CD4-positive, alpha-beta T cell (primary cell): ENCODE measurements at regions not wholly inside any gene's neighbourhood (a gene's known extent, or its start where the extent isn't known, plus 50 kb on each side); places are given as distances from the start of the nearest gene placed in this dataset.

Experiments used
- ATAC-seq: fragments of 200-7000 bp; cut with Tn5 transposase; one replicate; pipeline ENCODE4 v1.10.0; 2022; ENCODE audit warnings: mild to moderate bottlenecking; ENCODE audit not compliant: poor library complexity
- CTCF ChIA-PET: fragments of 350-600 bp; sonication (Branson Sonifier 250); formaldehyde crosslinking; loops from one replicate; lab custom pipeline; 2021; ENCODE audit warnings: antibody characterized with exemption, inconsistent platforms; lab: Charles Lee
- POLR2A ChIA-PET: fragments of 350-600 bp; sonication (Branson Sonifier 250); formaldehyde crosslinking; loops from one replicate; lab custom pipeline; 2021; ENCODE audit warnings: antibody characterized with exemption, inconsistent platforms; lab: Charles Lee
- DNase-seq, 14 experiments: peaks; one replicate each; pipeline ENCODE4 v3.0.0-alpha.2; 2013 to 2020; ENCODE audit warnings: mixed read lengths in 2 of 14
- H3K27ac ChIP-seq, 2 donors: one replicate each; pipeline versions ENCODE4 v1.5.1 to v1.7.0; 2013; ENCODE audit warnings: low read length in 2 of 2, low read depth in 1 of 2, mild to moderate bottlenecking in 1 of 2
- H3K27me3 ChIP-seq, 2 experiments: 1 replicate in 1 of 2; 2 replicates in 1 of 2; pipeline versions ENCODE4 v1.6.1 to v1.7.0; 2013; ENCODE audit warnings: low read length in 2 of 2, control low read depth in 1 of 2, mild to moderate bottlenecking in 1 of 2, moderate library complexity in 1 of 2; ENCODE audit not compliant: insufficient read depth in 2 of 2, control insufficient read depth in 1 of 2
- H3K36me3 ChIP-seq: one replicate; pipeline ENCODE4 v1.6.1; 2013; ENCODE audit warnings: low read length, control low read depth; ENCODE audit not compliant: insufficient read depth
- H3K4me1 ChIP-seq: one replicate; pipeline ENCODE4 v1.6.1; 2013; ENCODE audit warnings: low read length, control low read depth; ENCODE audit not compliant: insufficient read depth
- H3K4me3 ChIP-seq: one replicate; pipeline ENCODE4 v1.5.1; 2013; ENCODE audit warnings: mild to moderate bottlenecking, low read length, moderate library complexity
- H3K9me3 ChIP-seq, 2 experiments: 1 replicate in 1 of 2; 2 replicates in 1 of 2; pipeline versions ENCODE4 v1.6.1 to v1.7.0; 2013; ENCODE audit warnings: low read length in 2 of 2, mild to moderate bottlenecking in 2 of 2, control low read depth in 1 of 2, moderate library complexity in 1 of 2; ENCODE audit not compliant: control insufficient read depth in 1 of 2, insufficient read depth in 1 of 2
- H3K27ac Mint-ChIP-seq: one replicate; pipeline ENCODE4 v1.8.0; 2020; ENCODE audit warnings: mixed read lengths
- H3K27me3 Mint-ChIP-seq: one replicate; pipeline ENCODE4 v1.8.0; 2021; ENCODE audit warnings: mixed read lengths
- H3K36me3 Mint-ChIP-seq: one replicate; pipeline ENCODE4 v1.8.0; 2021; ENCODE audit warnings: low read depth, mixed read lengths
- H3K4me1 Mint-ChIP-seq: one replicate; pipeline ENCODE4 v1.8.0; 2021; ENCODE audit warnings: low read depth, mixed read lengths
- H3K4me3 Mint-ChIP-seq: one replicate; pipeline ENCODE4 v1.8.0; 2020; ENCODE audit warnings: mild to moderate bottlenecking, mixed read lengths
- H3K9me3 Mint-ChIP-seq: one replicate; pipeline ENCODE4 v1.8.0; 2020; ENCODE audit warnings: mixed read lengths
- CTCF ChIP-seq: fragments of 200-600 bp; IDR thresholded peaks from one replicate; pipeline ENCODE4 v1.8.0; 2022; ENCODE audit warnings: antibody characterized with exemption, mild to moderate bottlenecking
- intact Hi-C, 2 experiments: fragments of 100-400 bp; cut with DNase I in 1 of 2; cut with micrococcal nuclease in 1 of 2; formaldehyde crosslinking; loops; one replicate each; pipeline versions ENCODE4 v1.15.1 to v1.9.0; 2023 to 2025; cut with DNase I, micrococcal nuclease

DNA sequence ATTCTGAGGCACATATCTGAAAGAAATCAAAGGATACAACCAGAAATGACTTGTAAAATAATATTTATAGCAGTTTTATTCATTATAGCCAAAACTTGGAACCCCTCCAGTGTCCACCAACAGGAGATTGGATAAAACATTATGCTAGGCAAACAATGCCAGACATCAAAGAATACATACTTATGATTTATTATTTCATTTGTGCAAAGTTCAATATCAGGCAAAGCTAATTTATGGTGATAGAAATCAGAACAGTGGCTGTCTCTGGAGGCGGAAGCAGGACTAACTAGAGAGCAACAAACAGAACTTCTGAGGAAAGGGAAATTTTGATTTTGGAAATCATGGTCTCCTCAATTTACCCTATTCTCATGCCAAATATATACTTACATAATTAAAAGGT, 193.1 kb downstream of the ICE1 start:
- Mint-ChIP-seq H3K9me3 (no peaks in the 10 kb centered on the region), H3K4me3 (no peak overlapping the region), H3K27ac (no peak overlapping the region), H3K4me1 (no peaks in the 10 kb centered on the region), H3K27me3 (peaks cover 9% of the 10 kb centered on the region), H3K36me3 (no peaks in the 10 kb centered on the region)
- H3K27ac ChIP-seq, result no peak overlapping the region
- ChIA-PET POLR2A (no interaction called here), CTCF (no interaction called here)
- no peaks in the 10 kb centered on the region for H3K27me3 ChIP-seq
- TF ChIP-seq CTCF, result no peak
- no peaks in the 10 kb centered on the region for H3K4me1 ChIP-seq
- intact Hi-C loops, result no loop called here
- H3K36me3 ChIP-seq, result no peaks in the 10 kb centered on the region
- ATAC-seq (no peak), DNase-seq (no peak)
- H3K9me3 ChIP-seq, result no peaks in the 10 kb centered on the region
- H3K4me3 ChIP-seq, result no peak overlapping the region

- Mint-ChIP-seq H3K36me3 (no peaks in the 10 kb centered on the region), H3K4me1 (no peaks in the 10 kb centered on the region), H3K4me3 (no peak overlapping the region), H3K27ac (no peak overlapping the region), H3K27me3 (peaks cover 6% of the 10 kb centered on the region), H3K9me3 (no peaks in the 10 kb centered on the region)
- POLR2A ChIA-PET, result no interaction called here
- no peaks in the 10 kb centered on the region for H3K4me1 ChIP-seq
- TF ChIP-seq CTCF, result no peak
- intact Hi-C loops, result no loop called here
- CTCF ChIA-PET, result no interaction called here
- no peaks in the 10 kb centered on the region for H3K27me3 ChIP-seq
- H3K4me3 ChIP-seq, result no peak overlapping the region
- no peaks in the 10 kb centered on the region for H3K36me3 ChIP-seq
- H3K27ac ChIP-seq, result no peak overlapping the region
- ATAC-seq (no peak), DNase-seq (no peak)
- peaks cover 0 to 3% of the 10 kb centered on the region in 2 experiments for H3K9me3 ChIP-seq
Observed at GRCh38 chr5:5613261-5613990, 190.9 kb downstream of the ICE1 start.

- Mint-ChIP-seq H3K9me3 (no peaks in the 10 kb centered on the region), H3K4me1 (no peaks in the 10 kb centered on the region), H3K27ac (no peak overlapping the region), H3K27me3 (peaks cover 6% of the 10 kb centered on the region), H3K4me3 (no peak overlapping the region), H3K36me3 (no peaks in the 10 kb centered on the region)
- H3K4me1 ChIP-seq, result no peaks in the 10 kb centered on the region
- H3K36me3 ChIP-seq, result no peaks in the 10 kb centered on the region
- ATAC-seq (no peak), DNase-seq (no peak)
- H3K27ac ChIP-seq, result no peak overlapping the region
- peaks cover 0 to 3% of the 10 kb centered on the region in 2 experiments for H3K9me3 ChIP-seq
- CTCF ChIA-PET, result no interaction called here
- POLR2A ChIA-PET, result no interaction called here
- no peak overlapping the region for H3K4me3 ChIP-seq
- H3K27me3 ChIP-seq, result no peaks in the 10 kb centered on the region
- intact Hi-C loops, result no loop called here
- TF ChIP-seq CTCF, result no peak
Observed at GRCh38 chr5:5612096-5612495, 189.6 kb downstream of the ICE1 start.
